Suppressor macrophage (primary cell): ENCODE measurements at regions not wholly inside any gene's neighbourhood (a gene's known extent, or its start where the extent isn't known, plus 50 kb on each side); places are given as distances from the start of the nearest gene placed in this dataset.
A peak's percentile ranks its signal among the peaks of the same experiment; 100 is the strongest.
"Not testable (repeated sequence)": the region's sequence is repeated elsewhere in the genome, so short reads cannot be mapped to it uniquely, and the experiment has no call there.

Source experiments
- DNase-seq, 4 experiments: peaks; one replicate each; pipeline ENCODE4 v3.0.0-alpha.2; 2020 to 2022

DNA sequence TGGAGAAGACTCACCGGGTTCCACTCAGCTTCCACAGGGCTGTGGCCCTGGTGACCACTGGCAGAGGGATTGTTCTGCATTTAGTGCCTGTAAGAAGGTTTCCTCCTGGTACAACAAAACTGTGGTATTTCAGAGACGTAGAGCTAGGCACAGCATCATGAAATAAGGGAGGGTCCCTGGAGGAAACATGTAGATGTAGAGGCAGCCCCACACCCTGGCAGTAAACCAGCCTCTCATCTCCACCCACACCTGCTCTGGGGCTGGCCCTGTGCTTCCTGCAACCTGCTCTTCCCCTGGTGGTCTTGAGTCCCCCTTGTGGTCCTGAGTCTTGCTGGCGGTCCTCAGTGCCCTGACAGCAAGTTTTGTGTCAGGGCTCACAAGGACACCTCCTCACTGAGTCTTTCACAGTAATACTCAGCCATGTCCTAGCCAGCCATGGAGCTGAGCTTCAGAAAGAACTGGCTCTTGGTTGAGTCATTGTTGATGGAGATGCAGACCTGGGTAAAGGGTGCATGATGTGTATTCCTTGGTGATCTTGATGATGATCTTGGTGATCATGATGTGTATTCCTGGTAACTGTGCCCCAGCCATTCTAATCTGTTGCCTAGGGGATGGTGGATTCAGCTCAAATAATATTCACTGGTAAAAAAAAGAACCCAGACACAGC lies 121.8 kb downstream of the OR4M2 start:
- not testable (repeated sequence) for DNase-seq

DNA sequence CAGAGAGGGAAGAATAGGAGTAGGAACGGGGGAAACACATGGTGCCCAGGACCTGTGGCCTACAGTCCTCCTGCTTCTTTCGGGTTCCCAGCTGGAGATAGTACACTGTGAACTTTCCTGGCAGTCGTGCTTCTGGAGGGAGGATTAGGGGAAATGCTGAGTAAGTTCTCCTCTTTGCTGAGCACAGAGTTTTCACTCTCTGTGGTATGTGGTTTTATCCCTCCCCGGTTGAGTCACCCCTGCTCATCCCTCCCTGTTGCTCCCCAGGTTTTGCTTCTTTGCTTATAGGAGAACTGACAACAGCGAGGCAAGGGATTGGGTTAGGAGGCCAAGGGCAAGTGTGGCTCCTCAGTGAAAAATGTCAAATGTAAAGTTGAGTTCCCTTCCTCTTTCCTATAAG lies 122.9 kb downstream of the OR4M2 start:
- not testable (repeated sequence) for DNase-seq

DNA sequence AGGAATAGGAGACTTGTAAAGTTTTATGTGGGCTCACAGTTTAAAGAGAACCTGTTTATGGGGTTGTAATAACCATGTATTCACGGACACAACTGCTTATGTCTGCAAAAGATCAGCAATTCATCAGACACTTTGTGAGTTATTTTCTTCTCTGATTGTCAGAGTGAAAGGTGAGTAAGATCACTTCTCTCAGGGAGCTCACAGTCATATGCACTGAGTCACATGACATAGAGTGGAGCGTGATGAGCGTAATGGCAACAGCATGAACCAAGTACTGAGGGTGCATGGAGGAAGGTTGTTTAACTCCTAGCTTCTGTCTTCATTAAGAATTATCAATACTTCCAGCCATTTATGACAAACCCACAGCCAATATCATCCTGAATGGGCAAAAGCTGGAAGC lies 128.8 kb downstream of the OR4M2 start:
- not testable (repeated sequence) for DNase-seq

DNA sequence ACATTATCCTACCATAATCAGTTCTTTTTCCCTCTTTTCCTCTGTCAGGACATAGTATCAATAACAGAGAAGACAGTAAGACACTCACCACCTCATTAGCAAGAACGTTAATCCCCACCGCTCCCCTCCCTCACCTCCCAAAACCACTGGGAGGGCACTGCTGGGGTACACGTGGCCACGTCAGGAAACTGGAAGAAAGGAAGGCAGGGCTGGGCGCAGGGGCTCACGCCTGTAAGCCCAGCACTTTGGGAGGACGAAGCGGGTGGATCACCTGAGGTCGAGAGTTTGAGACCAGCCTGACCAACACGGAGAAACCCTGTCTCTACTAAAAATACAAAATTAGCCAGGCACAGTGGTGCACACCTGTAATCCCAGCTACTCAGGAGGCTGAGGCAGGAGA lies 142.3 kb downstream of the OR4M2 start:
- not testable (repeated sequence) for DNase-seq

DNA sequence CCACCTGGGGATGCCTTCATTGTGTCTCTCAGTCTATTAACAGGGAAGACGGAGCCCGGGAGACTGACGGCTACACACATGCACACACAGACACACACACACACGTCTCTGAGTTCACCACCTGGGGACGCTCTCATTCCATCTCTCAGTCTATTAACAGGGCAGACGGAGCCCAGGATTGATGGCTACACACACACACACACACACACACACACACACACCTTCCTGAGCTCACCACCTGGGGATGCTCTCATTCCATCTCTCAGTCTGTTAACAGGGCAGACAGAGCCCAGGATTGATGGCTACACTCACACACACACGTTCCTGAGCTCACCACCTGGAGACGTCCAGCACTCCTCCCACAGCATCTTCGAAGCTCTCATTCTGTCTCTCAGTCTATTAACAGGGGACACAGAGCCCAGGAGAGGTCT lies 143.9 kb downstream of the OR4M2 start:
- DNase-seq, result no peak

DNA sequence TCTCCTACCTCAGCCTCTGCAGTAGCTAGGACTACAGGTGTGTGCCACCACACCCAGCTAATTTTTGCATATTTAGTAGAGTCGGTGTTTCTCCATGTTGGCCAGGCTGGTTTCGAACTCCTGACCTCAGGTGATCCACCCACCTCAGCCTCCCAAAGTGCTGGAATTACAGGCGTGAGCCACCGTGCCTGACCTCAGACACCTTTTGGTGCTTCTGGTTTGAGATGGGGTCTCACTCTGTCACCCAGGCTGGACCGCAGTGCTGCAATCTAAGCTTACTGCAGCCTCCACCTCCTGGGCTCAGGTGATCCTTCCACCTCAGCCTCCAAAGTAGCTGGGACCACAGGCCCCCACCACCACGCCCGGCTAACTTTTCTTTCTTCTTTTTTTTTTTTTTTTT lies 144.6 kb downstream of the OR4M2 start:
- DNase-seq, result not testable (repeated sequence)

DNA sequence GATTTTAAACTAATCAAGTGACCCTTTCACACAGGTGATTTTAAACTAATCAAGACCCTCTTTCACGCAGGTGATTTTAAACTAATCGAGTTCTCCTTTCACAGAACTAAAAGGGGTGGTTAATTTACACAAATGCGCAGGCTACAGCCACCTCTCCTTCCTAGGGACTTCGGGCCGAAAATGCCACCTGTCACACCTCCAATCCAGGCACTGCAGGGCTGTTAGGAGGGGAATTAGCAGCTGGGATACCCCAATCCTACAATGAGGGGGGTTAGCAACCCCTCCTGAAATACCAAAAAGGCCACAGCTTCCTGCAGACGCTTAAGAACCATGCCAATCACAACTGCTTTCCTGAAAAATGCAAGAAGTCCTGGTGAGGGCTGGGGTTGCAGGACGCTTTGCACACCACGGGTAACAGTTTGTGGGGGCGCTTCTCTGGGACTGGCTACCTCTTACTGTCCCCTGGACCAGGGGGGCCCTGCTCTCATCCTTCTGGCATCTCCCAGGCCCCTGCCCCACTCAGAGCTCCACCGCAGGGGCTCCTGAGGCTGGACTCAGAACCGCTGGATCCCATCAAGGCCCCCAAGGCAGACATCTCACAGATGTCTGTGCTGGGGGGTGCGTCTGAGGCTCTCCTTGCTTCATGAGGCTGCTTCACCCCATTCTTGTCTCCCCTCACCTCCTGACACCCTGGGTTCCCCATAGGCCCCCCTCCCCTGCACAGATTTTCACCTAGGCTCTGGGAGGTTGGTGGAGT lies 145.9 kb downstream of the OR4M2 start:
- DNase-seq, result no peak

DNA sequence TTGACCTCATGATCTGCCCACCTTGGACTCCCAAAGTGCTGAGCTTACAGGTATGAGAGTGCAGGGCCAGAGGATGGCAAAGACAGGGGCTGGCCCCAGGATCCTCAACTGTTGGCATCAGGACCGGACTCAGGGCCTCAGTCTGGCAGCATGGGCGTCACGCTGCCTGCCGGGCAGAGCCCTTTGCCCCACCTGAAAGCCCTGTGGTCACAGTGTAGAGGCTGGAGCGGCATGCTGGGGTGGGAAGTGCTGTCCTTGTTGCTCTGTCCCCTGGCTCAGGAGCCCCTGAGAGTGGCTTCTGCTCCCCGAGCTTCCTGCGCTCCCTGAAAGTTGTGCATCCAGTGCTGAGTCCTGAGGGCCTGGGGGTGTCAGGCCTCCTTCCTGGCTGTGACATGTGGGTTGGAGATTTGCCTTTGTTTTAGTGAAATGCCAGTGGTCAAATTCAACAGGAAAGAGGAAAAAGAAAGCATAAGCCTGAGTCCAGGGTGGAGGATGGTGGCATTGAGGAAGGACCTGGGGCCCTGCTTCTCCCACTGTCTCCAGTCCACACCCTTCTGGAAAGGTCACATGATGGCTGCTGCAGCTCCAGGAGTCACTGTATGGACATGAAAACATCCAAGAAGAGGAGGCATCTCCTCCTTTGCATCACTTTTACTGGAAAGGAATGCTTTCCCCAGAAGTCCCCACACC lies 147.2 kb downstream of the OR4M2 start:
- DNase-seq, result no peak

DNA sequence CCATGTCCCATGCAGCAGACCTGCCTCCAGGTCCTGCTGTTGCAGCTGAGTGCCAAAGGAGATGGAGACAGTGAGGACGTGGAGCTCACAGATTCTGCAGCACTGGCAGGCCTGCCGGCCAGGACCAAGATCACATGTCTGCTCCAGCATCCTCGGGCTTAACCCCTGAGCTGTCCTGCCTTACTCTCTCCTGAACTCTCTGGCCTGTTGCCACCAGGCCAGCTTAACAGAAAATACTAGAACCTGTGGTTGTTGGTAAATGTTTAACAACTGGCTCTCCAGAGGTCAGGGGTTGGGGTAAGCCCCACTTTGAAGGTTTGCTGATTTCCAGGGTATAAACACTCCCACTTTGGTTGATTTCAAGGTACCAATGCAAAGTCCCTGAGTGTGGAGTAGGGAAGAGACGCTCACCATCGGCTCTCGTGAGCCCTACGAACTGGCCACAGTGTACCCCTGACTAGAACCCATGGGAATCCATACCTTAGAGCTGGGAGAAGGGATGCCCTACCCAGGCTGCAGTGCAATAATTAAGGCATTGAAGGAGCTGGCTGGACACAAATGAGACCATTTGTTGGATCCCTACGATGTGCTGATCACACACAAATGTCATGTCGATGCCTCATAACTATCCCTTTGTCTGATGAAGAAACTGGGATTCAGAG lies 147.9 kb downstream of the OR4M2 start:
- DNase-seq, result no peak

DNA sequence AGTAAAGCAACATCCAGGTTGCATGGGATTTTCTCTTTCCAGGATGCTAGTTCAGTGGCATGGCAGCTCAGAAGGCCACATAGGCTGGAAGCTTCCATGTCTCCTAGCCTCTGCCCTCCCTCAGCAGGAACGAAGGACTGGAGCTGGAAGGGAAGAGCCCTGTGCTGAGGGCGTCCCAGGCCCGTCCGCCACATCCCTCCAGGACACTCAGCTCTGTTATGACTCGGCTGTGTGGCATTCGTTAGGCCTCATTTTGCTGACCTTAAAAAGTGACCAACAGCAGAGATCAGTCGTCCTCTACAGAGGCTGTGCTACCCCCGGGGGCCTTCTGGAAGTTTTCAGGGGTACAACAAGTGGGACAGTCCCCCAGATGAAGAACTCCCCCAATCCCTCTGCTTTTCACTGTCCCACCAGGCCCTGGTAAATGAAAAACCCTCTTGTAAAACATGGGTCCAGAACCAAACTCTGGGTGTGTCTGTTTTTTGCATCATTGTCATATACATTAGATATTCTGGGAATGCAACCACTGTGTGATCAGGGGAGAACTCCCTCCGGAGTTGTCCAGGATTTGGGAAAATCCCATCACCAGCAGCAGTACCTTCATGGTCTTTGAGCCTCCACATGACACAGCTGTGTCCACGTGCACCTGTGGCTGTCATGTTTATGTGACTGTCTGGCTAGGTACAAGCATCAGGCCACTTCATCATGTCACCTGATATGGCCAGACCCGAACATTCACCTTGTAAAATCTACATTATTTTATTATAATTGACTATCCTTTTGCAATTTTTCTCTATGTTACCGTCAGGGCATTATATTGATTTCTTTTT lies 149.9 kb downstream of the OR4M2 start:
- no peak for DNase-seq

DNA sequence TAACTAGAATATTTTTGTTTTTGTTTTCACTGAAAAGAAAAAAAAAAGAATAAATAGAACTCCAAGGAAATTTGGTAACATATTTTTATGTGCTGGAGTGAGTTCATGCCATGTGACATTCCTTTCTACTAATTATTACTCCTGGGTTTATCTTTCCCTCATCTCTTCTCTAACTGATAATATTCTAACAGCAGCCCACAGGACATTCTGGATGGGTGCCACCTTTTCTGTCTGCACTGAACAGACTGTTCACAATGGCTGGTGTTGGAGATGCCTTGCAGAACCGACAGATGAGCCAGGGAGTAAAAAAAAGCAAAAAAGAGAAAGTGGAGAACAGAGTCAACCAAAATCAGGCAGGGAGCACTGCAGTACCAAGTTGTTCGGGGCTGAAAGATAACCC lies 151.3 kb downstream of the OR4M2 start:
- no peak for DNase-seq

DNA sequence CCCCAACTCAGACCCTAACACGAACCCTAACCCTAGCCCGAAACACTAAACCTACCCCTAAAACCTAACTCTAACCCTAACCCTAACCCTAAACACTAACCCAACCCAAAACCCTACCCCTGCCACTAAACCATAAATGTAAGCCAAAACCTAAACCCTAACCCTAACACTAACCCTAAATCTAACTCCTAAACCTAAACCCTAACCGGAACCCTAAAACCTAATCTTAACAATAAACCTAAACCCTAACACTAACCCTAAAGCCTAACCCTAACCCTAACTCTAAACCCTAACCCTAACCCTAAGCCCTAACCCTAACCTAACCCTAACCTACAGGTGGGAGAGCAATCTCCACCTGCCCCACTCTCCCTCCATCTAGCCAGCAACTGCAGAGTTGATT lies 152.3 kb downstream of the OR4M2 start:
- no peak for DNase-seq

DNA sequence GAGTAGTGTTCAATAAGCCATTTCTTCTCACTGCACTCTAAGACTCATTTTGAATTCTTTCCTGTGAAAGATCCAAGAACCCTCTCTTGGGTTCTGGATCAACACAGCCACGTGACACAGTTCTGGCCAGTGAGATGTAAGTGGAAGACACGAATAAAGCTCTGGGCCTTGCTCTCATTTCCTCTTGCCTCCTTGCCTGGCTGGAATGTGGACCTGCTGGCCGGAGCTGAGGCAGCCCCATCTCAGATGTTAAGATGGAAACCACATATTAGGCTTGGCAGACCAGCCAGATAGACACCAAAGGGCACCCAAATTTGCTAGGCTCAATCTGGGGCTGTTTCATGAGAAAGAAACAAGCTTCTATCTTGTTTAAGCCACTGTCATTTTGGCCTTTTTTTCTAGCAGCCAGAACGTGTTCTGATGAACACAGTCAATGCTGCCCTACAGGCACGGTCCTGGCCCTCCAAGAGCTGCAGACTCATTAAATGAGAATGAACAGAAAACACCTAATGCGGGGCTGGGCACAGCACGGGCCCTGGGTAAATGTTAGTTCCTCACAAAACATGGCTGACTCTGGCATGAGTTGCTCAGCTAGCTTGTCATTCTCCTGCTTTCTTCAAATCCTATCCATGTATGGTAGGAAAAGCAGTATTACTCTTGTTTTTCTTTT lies 155.1 kb downstream of the OR4M2 start:
- DNase-seq, result not testable (repeated sequence)

DNA sequence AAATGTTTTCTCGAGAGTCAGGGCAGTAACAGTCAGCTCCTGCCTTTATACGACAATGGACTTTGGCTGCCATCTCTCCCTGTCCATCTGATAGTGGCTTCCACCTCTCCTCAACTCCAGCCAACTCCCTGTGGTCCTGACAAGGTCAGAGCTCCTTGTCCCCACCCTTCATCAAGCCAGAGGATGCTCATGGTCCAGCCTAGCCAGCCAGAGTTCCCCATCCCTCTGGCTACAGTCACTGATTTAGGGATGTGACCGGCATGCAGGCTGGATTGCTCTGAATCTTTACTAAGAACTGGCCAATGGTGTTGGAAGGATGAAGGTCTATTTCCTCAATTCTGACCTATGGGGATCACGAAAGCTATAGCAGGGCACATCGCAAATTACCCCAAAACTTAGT lies 156.1 kb downstream of the OR4M2 start:
- no peak for DNase-seq

DNA sequence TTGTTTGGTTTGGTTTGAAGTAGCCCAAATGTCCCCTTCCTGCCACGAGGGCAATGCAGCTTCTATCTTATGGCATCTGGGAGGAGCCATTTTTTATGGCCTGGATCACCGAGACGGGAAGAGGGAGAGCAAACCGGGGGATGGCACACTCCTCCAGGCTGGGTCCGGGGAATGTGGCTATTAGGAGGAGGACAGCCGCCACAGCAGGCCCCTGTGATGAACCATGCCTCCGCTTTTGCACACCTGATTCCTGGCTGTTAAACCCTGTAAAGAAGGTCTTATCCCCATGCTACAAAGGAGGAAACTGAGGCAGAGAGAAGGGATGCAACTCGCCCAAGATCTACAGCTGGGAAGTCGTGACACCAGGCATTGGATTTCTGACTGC lies 157.6 kb downstream of the OR4M2 start:
- DNase-seq, result no peak

DNA sequence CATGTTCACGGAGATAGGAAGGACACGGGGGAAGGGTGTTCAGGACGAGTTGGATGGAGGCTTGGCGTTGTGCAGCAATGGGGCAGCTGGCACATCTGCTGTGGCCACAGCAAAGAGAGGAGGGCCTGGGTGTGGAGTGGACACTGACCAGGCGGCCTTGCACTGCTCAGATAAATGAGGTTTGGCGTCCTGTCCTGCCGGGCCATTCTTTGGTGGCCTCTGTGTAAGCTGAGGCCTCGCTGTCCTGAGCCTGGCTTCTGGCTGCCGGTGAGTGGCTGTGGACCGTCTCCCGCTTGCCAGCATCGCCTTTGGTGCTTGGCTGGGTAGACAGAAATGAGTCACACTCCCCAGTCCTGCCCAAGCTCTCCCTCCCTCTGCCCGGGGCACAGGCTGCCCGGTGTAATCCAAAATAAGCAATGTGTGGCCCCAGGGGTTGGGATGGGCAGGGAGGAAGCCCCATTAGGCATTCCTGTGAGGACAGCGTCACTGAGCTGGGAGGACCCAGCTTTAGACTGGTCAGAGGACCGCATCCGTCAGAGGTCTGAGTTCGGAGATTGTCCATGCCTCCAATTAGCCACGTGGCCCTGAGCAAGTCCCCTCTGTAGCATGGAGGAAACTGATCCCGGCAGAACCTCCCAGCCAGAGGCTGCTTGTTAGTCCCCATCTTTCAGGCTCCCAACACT lies 158.1 kb downstream of the OR4M2 start:
- not testable (repeated sequence) for DNase-seq

DNA sequence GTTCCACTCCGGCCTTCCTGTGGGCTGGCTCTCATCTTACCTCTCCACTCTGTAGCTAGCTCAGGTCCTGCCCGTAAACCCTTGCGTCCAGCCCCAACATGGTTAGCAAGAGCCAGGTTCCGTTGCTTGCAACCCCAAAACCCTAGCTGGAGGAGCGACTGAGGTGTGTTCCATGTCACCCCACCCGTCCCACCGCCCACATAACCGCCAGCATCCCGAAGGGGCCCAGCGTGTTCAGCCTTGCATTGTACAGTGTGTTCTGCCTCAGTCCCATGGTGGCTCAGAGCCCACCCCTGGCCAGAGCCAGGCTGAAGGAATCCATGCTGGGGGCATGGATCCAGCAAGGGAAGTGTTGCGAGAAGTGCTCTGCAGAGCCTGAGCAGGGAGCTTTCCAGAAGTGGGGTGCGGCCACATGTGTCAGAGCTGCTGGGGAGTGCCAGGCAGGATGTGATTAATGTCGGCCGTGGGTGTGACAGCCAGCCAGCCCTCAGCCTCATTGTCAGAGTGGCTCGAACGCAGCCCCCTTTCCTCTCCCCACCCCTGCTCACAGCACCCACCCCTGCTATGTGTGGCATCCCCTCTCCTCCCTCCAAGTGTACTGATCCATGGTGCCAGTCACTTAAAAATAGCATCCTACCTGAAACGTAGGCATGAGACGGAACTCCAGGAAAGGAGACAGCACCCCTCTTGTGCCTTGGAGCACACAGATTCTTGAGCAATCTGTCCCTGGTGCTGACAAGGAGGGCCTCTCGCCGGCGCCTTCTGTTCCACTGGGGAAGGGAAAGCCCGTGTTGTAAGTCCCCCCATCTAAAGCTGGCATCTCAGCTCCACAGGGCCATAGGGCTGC lies 158.9 kb downstream of the OR4M2 start:
- DNase-seq, result peak in 1 of 4 experiments; percentile 9

DNA sequence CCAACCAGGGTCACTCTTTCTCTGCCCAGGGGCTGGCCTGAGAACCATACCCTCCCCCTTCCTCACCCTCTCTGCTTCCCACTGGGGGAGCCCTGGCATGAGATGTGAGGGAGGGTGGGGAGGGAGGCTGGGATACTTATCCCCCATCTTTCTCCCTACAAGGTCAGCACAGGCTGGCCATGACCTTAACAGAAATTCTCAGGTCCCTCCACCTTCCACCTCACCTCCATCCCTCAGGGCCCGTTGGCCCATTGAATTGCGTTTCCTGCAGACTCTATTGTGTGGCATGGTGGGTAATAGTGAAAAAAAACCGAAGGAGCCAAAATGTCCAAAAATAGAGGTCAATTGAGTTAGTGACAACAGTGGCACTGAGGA lies 159.5 kb downstream of the OR4M2 start:
- no peak for DNase-seq

DNA sequence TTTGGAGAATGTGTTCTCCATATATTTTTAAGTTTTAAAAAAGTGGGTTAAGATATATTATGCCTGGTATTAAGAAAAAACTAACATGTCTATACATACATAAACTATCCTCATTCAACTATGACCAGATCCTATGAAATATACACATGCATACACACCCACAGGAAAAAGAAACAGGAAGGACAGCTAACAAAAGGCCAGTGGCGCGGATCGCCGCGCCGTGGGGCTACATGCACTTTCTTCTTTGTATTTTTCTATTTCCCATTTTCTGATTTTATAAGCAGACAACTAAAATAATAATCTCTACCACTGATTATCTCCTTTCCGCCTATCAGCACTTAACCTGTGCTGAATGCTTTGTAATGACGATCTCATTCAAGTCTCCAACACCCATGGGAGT lies 160.1 kb downstream of the OR4M2 start:
- DNase-seq, result peak in 3 of 4 experiments; percentile 18 to 62 (median 52)

DNA sequence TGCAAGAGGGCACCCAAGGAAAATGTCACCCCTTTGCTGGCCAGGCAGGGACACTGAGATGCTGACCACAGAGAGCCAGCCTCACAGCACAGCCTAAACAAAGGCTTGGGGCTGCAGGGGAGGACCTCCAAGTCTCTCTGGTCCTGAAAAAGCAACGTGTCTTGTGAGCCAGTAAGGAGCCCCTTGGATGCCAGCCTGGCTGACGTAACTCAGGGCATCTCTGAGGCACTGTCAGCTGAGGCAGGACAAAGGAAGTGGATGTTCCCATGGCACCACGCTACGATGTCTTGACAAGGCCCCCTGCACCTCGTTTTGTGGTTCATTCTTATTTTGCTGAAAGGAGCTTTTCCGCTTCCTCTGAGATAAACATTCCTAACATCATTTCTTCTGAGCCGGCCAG lies 160.7 kb downstream of the OR4M2 start:
- no peak for DNase-seq
